Mucosa of stomach (tissue), 1 donor: ENCODE measurements at regions not wholly inside any gene's neighbourhood (a gene's known extent, or its start where the extent isn't known, plus 50 kb on each side); places are given as distances from the start of the nearest gene placed in this dataset.
"Not testable (repeated sequence)": the region's sequence is repeated elsewhere in the genome, so short reads cannot be mapped to it uniquely, and the experiment has no call there.

ENCODE experiments used
- H3K27me3 ChIP-seq: one replicate; pipeline ENCODE4 v1.7.0; 2013; ENCODE audit warnings: mild to moderate bottlenecking, low read length; ENCODE audit not compliant: control insufficient read depth, insufficient read depth
- H3K36me3 ChIP-seq: one replicate; pipeline ENCODE4 v1.7.0; 2013; ENCODE audit warnings: low read length; ENCODE audit not compliant: control insufficient read depth, insufficient read depth
- H3K4me1 ChIP-seq: one replicate; pipeline ENCODE4 v1.7.0; 2013; ENCODE audit warnings: mild to moderate bottlenecking, low read length; ENCODE audit not compliant: control insufficient read depth, insufficient read depth
- H3K4me3 ChIP-seq: one replicate; pipeline ENCODE4 v1.7.0; 2013; ENCODE audit warnings: low read length
- H3K9ac ChIP-seq: one replicate; pipeline ENCODE4 v1.7.0; 2013; ENCODE audit warnings: mild to moderate bottlenecking, low read length, moderate library complexity
- H3K9me3 ChIP-seq: one replicate; pipeline ENCODE4 v1.7.0; 2013; ENCODE audit warnings: mild to moderate bottlenecking, low read length, moderate library complexity; ENCODE audit not compliant: control insufficient read depth
- donor health status: Pancreatic carcinoma.

DNA sequence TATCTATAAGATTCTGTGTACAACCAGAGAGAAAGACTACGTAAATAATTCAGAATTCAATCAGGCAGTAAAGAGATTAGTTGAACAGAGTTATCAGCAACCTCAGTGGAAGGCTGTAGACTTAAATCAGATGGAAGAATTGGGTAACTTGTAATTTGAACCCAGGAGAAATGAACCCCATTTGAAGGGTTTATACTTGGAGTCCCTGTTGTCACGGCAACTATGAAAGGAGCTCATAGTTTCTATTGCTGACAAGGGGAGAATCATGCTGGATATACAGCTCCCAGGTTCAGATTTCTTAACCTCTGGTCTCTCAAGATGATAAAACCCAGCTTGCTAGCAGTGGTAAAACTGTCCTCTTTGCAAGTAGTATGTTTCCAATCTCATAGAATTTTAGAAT is 54.4 kb upstream of the BMP4 start:
- Histone ChIP-seq H3K9me3 (no peaks in the 10 kb centered on the region), H3K4me1 (no peaks in the 10 kb centered on the region), H3K27me3 (no peaks in the 10 kb centered on the region)

DNA sequence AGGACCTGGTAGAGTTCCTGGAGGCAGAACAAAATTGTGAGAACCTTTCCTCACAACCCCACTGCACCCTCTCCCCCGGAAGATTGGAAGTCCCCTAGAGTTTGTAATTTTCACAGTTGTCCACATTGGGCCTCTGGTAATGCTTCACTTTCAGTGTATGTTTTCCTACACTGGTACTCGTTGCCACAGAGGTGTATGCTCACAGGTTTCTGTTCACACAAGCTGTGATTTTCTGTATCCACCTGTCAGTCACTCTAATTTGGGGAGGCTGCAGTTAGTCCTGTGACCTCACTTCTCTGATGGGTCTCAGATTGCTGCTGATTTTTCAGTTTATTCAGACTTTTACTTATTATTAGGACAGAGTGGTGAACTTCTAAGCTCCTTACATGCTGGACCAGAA is 66.4 kb upstream of the BMP4 start:
- Histone ChIP-seq H3K9me3 (no peaks in the 10 kb centered on the region), H3K4me3 (no peak overlapping the region), H3K4me1 (no peaks in the 10 kb centered on the region), H3K27me3 (no peaks in the 10 kb centered on the region), H3K36me3 (no peaks in the 10 kb centered on the region), H3K9ac (no peak overlapping the region)

More for the DNA sequence above, 54.4 kb upstream of the BMP4 start:
- Histone ChIP-seq H3K36me3 (no peaks in the 10 kb centered on the region), H3K9ac (no peak overlapping the region), H3K4me3 (no peak overlapping the region)

- Histone ChIP-seq H3K36me3 (no peaks in the 10 kb centered on the region), H3K9me3 (no peaks in the 10 kb centered on the region), H3K27me3 (no peaks in the 10 kb centered on the region), H3K9ac (no peak overlapping the region), H3K4me1 (no peaks in the 10 kb centered on the region), H3K4me3 (no peak overlapping the region)
Measured at GRCh38 chr14:54025661-54026060, 69.0 kb upstream of the BMP4 start.

GRCh38 chr14:54026671-54027070 is 70.0 kb upstream of the BMP4 start:
- Histone ChIP-seq H3K9ac (no peak overlapping the region), H3K27me3 (no peaks in the 10 kb centered on the region), H3K4me1 (no peaks in the 10 kb centered on the region), H3K4me3 (no peak overlapping the region), H3K36me3 (no peaks in the 10 kb centered on the region), H3K9me3 (no peaks in the 10 kb centered on the region)

- H3K4me1 ChIP-seq, H3K4me3 ChIP-seq, H3K9me3 ChIP-seq, H3K36me3 ChIP-seq, H3K27me3 ChIP-seq, H3K9ac ChIP-seq: not testable (repeated sequence)
Measured at GRCh38 chr14:54030996-54031395, 74.4 kb upstream of the BMP4 start.

DNA sequence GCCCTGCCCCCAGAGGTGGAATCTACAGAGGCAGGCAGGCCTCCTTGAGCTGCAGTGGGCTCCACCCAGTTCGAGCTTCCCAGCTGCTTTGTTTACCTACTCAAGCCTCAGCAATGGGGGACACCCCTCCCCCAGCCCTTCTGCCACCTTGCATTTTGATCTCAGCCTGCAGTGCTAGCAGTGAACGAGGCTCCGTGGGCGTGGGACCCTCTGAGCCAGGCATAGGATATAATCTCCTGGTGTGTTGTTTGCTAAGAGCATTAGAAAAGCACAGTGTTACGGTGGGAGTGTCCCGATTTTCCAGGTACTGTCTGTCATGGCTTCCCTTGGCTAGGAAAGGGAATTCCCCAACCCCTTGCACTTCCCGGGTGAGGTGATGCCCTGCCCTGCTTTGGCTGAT is 76.7 kb upstream of the BMP4 start:
- H3K36me3 ChIP-seq, H3K9me3 ChIP-seq, H3K27me3 ChIP-seq, H3K9ac ChIP-seq, H3K4me3 ChIP-seq, H3K4me1 ChIP-seq: not testable (repeated sequence)

- H3K4me3 ChIP-seq = no peak overlapping the region
- no peaks in the 10 kb centered on the region for H3K27me3 ChIP-seq
- H3K4me1 ChIP-seq = peaks cover 5% of the 10 kb centered on the region
- H3K9me3 ChIP-seq = no peaks in the 10 kb centered on the region
- H3K36me3 ChIP-seq = no peaks in the 10 kb centered on the region
- no peak overlapping the region for H3K9ac ChIP-seq
Measured at GRCh38 chr14:54038724-54039123, 82.1 kb upstream of the BMP4 start.

GRCh38 chr14:54039311-54039710 is 82.7 kb upstream of the BMP4 start:
- peaks cover 5% of the 10 kb centered on the region for H3K4me1 ChIP-seq
- H3K4me3 ChIP-seq = no peak overlapping the region
- H3K9ac ChIP-seq = no peak overlapping the region
- H3K36me3 ChIP-seq = no peaks in the 10 kb centered on the region
- H3K9me3 ChIP-seq = no peaks in the 10 kb centered on the region
- no peaks in the 10 kb centered on the region for H3K27me3 ChIP-seq

DNA sequence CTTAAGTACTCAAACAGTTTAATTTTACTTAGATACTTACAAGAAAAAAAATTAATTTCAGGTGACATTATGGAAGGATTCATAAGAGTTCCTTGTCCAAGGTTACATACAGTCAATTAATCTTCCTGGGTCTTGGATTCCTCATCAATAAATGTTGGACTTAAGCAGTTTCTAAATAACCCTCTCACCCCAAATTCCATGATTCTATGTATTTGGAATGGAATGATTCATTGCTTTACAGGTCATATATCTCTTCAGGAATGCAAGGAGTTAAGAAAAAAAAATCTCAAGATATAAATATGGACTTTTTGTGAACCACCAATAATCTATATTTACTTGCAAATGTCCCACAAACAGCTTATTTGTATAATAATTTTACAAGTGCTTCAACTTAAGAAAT is 84.2 kb upstream of the BMP4 start:
- no peak overlapping the region for H3K9ac ChIP-seq
- H3K4me1 ChIP-seq = peaks cover 5% of the 10 kb centered on the region
- H3K4me3 ChIP-seq = no peak overlapping the region
- no peaks in the 10 kb centered on the region for H3K36me3 ChIP-seq
- no peaks in the 10 kb centered on the region for H3K27me3 ChIP-seq
- H3K9me3 ChIP-seq = no peaks in the 10 kb centered on the region

DNA sequence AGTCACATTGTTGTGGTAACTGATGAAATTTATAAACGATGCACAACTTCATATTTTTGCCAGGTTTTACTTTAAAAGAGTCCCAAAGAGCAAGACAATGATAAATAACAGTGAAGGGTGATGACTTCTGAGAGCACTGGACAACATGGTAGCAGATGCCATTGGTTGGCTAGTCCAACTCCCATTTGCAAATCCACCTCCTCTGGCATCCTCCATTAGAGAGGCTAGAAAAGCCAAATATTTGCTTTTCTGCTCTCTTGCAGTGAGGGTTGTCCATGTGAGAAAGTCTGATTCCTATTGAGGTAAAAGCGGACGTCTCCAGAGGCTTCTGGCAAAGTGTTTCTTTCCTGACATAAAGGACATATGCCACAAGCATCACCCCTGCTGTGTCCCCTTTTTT is 89.6 kb upstream of the BMP4 start:
- Histone ChIP-seq H3K9me3 (no peaks in the 10 kb centered on the region), H3K36me3 (no peaks in the 10 kb centered on the region), H3K27me3 (no peaks in the 10 kb centered on the region), H3K4me3 (no peak overlapping the region), H3K9ac (no peak overlapping the region), H3K4me1 (peaks cover 15% of the 10 kb centered on the region)

DNA sequence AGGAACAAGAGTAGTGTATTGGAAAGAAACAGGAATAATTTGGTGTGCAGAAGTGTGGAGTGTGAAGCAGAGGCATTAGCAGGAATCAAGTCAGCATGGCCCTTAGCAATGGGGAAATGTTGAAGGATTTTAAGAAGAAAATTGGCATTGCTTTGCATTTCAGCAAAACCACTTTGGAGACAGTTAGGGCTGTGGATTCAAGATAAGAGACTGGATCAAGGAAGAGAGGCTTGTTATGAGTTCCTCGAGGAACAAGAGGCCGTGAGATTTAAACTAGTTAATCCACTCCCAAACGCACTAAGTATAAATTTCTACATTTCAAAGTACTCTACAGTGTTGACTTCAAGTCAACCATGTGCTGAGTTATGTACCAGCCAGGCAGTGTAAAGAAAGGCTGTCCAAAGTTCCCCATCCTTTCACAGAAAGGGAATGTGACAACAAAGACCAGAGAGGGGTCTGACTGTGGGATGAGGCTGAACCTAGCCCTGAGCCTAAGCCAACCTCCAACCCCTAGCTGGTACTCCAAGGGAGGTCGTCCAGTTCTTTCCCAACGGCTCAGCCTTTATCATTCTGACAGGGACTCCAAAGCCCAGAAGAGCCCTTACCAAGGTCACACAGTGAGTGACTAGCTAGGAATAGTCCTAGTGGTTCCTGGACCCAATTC is 91.2 kb upstream of the BMP4 start:
- peaks cover 20% of the 10 kb centered on the region for H3K4me1 ChIP-seq
- no peaks in the 10 kb centered on the region for H3K36me3 ChIP-seq
- H3K4me3 ChIP-seq = no peak overlapping the region
- H3K9me3 ChIP-seq = no peaks in the 10 kb centered on the region
- no peaks in the 10 kb centered on the region for H3K27me3 ChIP-seq
- no peak overlapping the region for H3K9ac ChIP-seq

DNA sequence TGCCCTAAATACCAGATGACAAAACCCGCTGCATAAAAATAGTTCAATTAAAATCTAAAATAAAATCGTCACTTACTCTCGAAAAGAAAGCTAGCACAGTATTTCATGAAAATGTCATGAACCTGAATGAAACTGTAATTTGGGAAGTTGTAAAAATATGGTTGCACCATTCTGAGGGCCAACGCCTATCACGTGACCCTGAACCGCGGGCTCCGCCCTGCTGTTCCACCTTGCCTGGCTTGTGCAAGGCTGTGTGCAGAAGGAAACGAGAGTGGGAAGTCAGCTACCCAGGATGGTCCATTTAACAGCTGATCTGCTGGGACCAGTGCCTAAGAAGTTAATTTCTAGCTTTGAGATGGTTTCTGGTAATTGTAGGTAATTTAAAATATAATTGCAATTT is 91.7 kb upstream of the BMP4 start:
- no peak overlapping the region for H3K9ac ChIP-seq
- no peaks in the 10 kb centered on the region for H3K36me3 ChIP-seq
- peaks cover 20% of the 10 kb centered on the region for H3K4me1 ChIP-seq
- H3K9me3 ChIP-seq = no peaks in the 10 kb centered on the region
- no peaks in the 10 kb centered on the region for H3K27me3 ChIP-seq
- no peak overlapping the region for H3K4me3 ChIP-seq

GRCh38 chr14:54048736-54049135 is 92.1 kb upstream of the BMP4 start:
- H3K4me1 ChIP-seq = peaks cover 20% of the 10 kb centered on the region
- H3K9me3 ChIP-seq = no peaks in the 10 kb centered on the region
- no peak overlapping the region for H3K9ac ChIP-seq
- no peak overlapping the region for H3K4me3 ChIP-seq
- H3K36me3 ChIP-seq = no peaks in the 10 kb centered on the region
- no peaks in the 10 kb centered on the region for H3K27me3 ChIP-seq
